ENCODE measurements at regions not wholly inside any gene's neighbourhood (a gene's known extent, or its start where the extent isn't known, plus 50 kb on each side); places are given as distances from the start of the nearest gene placed in this dataset.

DNA sequence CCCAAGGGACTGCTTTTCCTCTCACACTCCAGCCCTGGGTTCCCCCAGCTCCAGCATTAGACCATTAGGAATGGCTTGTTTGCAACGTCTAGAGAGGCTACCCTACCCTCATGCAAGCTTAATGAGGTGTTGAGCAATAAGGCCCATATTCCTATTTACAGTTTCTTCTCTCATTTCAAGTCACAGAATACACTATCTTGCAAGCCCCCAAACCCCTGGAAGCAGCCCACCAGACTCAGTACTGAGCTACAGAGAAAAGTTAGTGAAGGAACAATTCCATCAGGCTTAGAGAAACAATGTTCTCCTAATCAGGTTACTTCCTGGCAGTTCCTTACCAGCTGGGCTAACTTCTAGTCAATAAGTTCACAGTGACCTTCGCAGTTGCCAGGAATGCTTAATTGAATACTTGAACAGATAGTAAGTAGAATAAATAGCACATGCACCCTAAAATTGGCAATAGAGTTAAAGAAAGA lies 606.5 kb upstream of the NOX3 start:
- TF ChIP-seq, protein P1, sequence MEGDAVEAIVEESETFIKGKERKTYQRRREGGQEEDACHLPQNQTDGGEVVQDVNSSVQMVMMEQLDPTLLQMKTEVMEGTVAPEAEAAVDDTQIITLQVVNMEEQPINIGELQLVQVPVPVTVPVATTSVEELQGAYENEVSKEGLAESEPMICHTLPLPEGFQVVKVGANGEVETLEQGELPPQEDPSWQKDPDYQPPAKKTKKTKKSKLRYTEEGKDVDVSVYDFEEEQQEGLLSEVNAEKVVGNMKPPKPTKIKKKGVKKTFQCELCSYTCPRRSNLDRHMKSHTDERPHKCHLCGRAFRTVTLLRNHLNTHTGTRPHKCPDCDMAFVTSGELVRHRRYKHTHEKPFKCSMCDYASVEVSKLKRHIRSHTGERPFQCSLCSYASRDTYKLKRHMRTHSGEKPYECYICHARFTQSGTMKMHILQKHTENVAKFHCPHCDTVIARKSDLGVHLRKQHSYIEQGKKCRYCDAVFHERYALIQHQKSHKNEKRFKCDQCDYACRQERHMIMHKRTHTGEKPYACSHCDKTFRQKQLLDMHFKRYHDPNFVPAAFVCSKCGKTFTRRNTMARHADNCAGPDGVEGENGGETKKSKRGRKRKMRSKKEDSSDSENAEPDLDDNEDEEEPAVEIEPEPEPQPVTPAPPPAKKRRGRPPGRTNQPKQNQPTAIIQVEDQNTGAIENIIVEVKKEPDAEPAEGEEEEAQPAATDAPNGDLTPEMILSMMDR (IDR thresholded peaks at IDR 0.05) = no peak
- TF ChIP-seq POLR2A (IDR thresholded peaks at IDR 0.05) = no peak
